GM23338 (cell line): ENCODE measurements at regions not wholly inside any gene's neighbourhood (a gene's known extent, or its start where the extent isn't known, plus 50 kb on each side); places are given as distances from the start of the nearest gene placed in this dataset.

Experiments
- EZH2phosphoT487 ChIP-seq: fragments of 200-600 bp; sonication (generic); IDR thresholded peaks from one replicate; pipeline ENCODE4 v1.8.1; 2018; ENCODE audit warnings: antibody characterized with exemption; ENCODE audit not compliant: unreplicated experiment
- NANOG ChIP-seq: IDR thresholded peaks from 2 replicates; pipeline ENCODE4 v1.6.1; 2016; ENCODE audit warnings: antibody characterized with exemption, borderline replicate concordance
- POLR2AphosphoS5 ChIP-seq: IDR thresholded peaks from 2 replicates; pipeline ENCODE4 v1.6.1; 2016; ENCODE audit warnings: antibody characterized with exemption, low read depth
- STAT1 ChIP-seq: IDR thresholded peaks from one replicate; pipeline ENCODE4 v1.6.1; 2016; ENCODE audit warnings: antibody characterized with exemption; ENCODE audit not compliant: unreplicated experiment
- ZNF114 ChIP-seq: fragments of 250-450 bp; sonication (Bioruptor Pico); IDR thresholded peaks from 2 replicates; pipeline ENCODE4 v1.5.0; 2020; ENCODE audit warnings: mild to moderate bottlenecking, moderate library complexity
- ZNF331 ChIP-seq: fragments of 250-450 bp; sonication (Bioruptor Pico); IDR thresholded peaks from 2 replicates; pipeline ENCODE4 v1.5.0; 2020; ENCODE audit warnings: low read depth, mild to moderate bottlenecking, moderate library complexity
- TF ChIP-seq, protein P1 (sequence below): fragments of 250-450 bp; sonication (Bioruptor Pico); IDR thresholded peaks from 2 replicates; pipeline ENCODE4 v1.5.0; 2020; ENCODE audit warnings: mild to moderate bottlenecking, moderate library complexity
- TF ChIP-seq, protein P2 (sequence below): IDR thresholded peaks from one replicate; pipeline ENCODE4 v1.6.1; 2018; ENCODE audit warnings: antibody characterized with exemption; ENCODE audit not compliant: unreplicated experiment
- TF ChIP-seq, protein P3 (sequence below), 2 experiments: fragments of 200-600 bp in 1 of 2; sonication (generic) in 1 of 2; conservative IDR thresholded peaks; 2 replicates each; pipeline versions ENCODE4 v1.5.1 to v1.6.1; 2016 to 2017; ENCODE audit warnings: antibody characterized with exemption in 2 of 2, low read depth in 2 of 2, mild to moderate bottlenecking in 2 of 2, moderate library complexity in 1 of 2

DNA sequence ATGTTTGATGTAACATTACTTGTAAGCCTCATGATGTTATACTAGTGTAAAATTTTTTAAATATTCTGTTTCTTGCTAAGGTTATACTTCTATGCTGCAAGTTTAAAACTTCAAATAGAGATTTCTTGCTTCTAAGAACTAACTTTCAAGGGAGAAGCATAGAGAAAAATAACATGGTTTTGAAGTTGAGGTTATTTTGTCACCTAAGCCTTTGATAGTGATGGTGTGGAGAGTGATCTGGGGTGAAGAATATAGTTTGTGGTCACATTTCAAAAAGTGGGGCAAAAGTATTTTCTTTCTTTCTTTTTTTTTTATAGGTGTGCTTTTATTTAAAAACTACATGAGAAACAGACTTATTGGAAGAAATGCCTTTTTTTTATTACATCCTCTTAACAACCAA lies 162.4 kb downstream of the GATA3 start (continued):
- TF ChIP-seq, protein P1, sequence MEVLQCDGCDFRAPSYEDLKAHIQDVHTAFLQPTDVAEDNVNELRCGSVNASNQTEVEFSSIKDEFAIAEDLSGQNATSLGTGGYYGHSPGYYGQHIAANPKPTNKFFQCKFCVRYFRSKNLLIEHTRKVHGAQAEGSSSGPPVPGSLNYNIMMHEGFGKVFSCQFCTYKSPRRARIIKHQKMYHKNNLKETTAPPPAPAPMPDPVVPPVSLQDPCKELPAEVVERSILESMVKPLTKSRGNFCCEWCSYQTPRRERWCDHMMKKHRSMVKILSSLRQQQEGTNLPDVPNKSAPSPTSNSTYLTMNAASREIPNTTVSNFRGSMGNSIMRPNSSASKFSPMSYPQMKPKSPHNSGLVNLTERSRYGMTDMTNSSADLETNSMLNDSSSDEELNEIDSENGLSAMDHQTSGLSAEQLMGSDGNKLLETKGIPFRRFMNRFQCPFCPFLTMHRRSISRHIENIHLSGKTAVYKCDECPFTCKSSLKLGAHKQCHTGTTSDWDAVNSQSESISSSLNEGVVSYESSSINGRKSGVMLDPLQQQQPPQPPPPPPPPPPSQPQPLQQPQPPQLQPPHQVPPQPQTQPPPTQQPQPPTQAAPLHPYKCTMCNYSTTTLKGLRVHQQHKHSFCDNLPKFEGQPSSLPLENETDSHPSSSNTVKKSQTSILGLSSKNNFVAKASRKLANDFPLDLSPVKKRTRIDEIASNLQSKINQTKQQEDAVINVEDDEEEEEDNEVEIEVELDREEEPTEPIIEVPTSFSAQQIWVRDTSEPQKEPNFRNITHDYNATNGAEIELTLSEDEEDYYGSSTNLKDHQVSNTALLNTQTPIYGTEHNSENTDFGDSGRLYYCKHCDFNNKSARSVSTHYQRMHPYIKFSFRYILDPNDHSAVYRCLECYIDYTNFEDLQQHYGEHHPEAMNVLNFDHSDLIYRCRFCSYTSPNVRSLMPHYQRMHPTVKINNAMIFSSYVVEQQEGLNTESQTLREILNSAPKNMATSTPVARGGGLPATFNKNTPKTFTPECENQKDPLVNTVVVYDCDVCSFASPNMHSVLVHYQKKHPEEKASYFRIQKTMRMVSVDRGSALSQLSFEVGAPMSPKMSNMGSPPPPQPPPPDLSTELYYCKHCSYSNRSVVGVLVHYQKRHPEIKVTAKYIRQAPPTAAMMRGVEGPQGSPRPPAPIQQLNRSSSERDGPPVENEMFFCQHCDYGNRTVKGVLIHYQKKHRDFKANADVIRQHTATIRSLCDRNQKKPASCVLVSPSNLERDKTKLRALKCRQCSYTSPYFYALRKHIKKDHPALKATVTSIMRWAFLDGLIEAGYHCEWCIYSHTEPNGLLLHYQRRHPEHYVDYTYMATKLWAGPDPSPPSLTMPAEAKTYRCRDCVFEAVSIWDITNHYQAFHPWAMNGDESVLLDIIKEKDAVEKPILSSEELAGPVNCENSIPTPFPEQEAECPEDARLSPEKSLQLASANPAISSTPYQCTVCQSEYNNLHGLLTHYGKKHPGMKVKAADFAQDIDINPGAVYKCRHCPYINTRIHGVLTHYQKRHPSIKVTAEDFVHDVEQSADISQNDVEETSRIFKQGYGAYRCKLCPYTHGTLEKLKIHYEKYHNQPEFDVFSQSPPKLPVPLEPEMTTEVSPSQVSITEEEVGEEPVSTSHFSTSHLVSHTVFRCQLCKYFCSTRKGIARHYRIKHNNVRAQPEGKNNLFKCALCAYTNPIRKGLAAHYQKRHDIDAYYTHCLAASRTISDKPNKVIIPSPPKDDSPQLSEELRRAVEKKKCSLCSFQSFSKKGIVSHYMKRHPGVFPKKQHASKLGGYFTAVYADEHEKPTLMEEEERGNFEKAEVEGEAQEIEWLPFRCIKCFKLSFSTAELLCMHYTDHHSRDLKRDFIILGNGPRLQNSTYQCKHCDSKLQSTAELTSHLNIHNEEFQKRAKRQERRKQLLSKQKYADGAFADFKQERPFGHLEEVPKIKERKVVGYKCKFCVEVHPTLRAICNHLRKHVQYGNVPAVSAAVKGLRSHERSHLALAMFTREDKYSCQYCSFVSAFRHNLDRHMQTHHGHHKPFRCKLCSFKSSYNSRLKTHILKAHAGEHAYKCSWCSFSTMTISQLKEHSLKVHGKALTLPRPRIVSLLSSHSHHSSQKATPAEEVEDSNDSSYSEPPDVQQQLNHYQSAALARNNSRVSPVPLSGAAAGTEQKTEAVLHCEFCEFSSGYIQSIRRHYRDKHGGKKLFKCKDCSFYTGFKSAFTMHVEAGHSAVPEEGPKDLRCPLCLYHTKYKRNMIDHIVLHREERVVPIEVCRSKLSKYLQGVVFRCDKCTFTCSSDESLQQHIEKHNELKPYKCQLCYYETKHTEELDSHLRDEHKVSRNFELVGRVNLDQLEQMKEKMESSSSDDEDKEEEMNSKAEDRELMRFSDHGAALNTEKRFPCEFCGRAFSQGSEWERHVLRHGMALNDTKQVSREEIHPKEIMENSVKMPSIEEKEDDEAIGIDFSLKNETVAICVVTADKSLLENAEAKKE (CRISPR knock-in tag), result no peak
- no peak for TF ChIP-seq POLR2AphosphoS5
- no peak for TF ChIP-seq STAT1
- TF ChIP-seq, protein P2, sequence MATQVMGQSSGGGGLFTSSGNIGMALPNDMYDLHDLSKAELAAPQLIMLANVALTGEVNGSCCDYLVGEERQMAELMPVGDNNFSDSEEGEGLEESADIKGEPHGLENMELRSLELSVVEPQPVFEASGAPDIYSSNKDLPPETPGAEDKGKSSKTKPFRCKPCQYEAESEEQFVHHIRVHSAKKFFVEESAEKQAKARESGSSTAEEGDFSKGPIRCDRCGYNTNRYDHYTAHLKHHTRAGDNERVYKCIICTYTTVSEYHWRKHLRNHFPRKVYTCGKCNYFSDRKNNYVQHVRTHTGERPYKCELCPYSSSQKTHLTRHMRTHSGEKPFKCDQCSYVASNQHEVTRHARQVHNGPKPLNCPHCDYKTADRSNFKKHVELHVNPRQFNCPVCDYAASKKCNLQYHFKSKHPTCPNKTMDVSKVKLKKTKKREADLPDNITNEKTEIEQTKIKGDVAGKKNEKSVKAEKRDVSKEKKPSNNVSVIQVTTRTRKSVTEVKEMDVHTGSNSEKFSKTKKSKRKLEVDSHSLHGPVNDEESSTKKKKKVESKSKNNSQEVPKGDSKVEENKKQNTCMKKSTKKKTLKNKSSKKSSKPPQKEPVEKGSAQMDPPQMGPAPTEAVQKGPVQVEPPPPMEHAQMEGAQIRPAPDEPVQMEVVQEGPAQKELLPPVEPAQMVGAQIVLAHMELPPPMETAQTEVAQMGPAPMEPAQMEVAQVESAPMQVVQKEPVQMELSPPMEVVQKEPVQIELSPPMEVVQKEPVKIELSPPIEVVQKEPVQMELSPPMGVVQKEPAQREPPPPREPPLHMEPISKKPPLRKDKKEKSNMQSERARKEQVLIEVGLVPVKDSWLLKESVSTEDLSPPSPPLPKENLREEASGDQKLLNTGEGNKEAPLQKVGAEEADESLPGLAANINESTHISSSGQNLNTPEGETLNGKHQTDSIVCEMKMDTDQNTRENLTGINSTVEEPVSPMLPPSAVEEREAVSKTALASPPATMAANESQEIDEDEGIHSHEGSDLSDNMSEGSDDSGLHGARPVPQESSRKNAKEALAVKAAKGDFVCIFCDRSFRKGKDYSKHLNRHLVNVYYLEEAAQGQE, result no peak
- TF ChIP-seq ZNF331, result no peak
- TF ChIP-seq NANOG, result no peak
- TF ChIP-seq, protein P3, sequence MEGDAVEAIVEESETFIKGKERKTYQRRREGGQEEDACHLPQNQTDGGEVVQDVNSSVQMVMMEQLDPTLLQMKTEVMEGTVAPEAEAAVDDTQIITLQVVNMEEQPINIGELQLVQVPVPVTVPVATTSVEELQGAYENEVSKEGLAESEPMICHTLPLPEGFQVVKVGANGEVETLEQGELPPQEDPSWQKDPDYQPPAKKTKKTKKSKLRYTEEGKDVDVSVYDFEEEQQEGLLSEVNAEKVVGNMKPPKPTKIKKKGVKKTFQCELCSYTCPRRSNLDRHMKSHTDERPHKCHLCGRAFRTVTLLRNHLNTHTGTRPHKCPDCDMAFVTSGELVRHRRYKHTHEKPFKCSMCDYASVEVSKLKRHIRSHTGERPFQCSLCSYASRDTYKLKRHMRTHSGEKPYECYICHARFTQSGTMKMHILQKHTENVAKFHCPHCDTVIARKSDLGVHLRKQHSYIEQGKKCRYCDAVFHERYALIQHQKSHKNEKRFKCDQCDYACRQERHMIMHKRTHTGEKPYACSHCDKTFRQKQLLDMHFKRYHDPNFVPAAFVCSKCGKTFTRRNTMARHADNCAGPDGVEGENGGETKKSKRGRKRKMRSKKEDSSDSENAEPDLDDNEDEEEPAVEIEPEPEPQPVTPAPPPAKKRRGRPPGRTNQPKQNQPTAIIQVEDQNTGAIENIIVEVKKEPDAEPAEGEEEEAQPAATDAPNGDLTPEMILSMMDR (conservative IDR thresholded peaks at IDR 0.05; ENCODE audit: low read depth in 2 of 2), result no peak
- no peak for TF ChIP-seq ZNF114 (CRISPR knock-in tag)
- no peak for TF ChIP-seq EZH2phosphoT487
